Activated naive CD4-positive, alpha-beta T cell treated with anti-CD3 and anti-CD28 coated beads, Interleukin-2, amount 10 ng/mL, durations not matched to agents 7 days and 5 days (primary cell): ENCODE measurements at regions not wholly inside any gene's neighbourhood (a gene's known extent, or its start where the extent isn't known, plus 50 kb on each side); places are given as distances from the start of the nearest gene placed in this dataset.

ENCODE experiments used
- CTCF ChIA-PET: fragments of 350-600 bp; sonication (Branson Sonifier 250); formaldehyde crosslinking; loops from one replicate; lab custom pipeline; 2021; ENCODE audit warnings: antibody characterized with exemption; lab: Charles Lee
- DNase-seq: peaks from one replicate; pipeline ENCODE4 v3.0.0-alpha.2; 2020
- H3K27ac Mint-ChIP-seq: one replicate; pipeline ENCODE4 v1.8.0; 2021; ENCODE audit warnings: mild to moderate bottlenecking, moderate library complexity, mixed read lengths
- H3K27me3 Mint-ChIP-seq: one replicate; pipeline ENCODE4 v1.8.0; 2021; ENCODE audit warnings: mild to moderate bottlenecking, mixed read lengths
- H3K36me3 Mint-ChIP-seq: one replicate; pipeline ENCODE4 v1.8.0; 2021; ENCODE audit warnings: mixed read lengths
- H3K4me1 Mint-ChIP-seq: one replicate; pipeline ENCODE4 v1.8.0; 2021; ENCODE audit warnings: mixed read lengths
- H3K4me3 Mint-ChIP-seq: one replicate; pipeline ENCODE4 v1.8.0; 2021; ENCODE audit warnings: mild to moderate bottlenecking, moderate library complexity, mixed read lengths
- H3K9me3 Mint-ChIP-seq: one replicate; pipeline ENCODE4 v1.8.0; 2021; ENCODE audit warnings: mixed read lengths

- Mint-ChIP-seq H3K27ac (no peak overlapping the region), H3K36me3 (no peaks in the 10 kb centered on the region), H3K27me3 (no peaks in the 10 kb centered on the region), H3K4me1 (no peaks in the 10 kb centered on the region), H3K9me3 (no peaks in the 10 kb centered on the region), H3K4me3 (no peak overlapping the region)
- no peak for DNase-seq
- CTCF ChIA-PET, result interaction anchor here (0.6 to 1.2 kb wide), 2 partner anchors 294 to 1299 kb away, joined by 3 read pairs; no protein-coding TSS in a partner anchor
These were observed 118.2 kb upstream of the THBS1 start for GRCh38 chr15:39462691-39463090.

GRCh38 chr15:39465843-39466749 is 114.8 kb upstream of the THBS1 start:
- CTCF ChIA-PET, result no interaction called here

DNA sequence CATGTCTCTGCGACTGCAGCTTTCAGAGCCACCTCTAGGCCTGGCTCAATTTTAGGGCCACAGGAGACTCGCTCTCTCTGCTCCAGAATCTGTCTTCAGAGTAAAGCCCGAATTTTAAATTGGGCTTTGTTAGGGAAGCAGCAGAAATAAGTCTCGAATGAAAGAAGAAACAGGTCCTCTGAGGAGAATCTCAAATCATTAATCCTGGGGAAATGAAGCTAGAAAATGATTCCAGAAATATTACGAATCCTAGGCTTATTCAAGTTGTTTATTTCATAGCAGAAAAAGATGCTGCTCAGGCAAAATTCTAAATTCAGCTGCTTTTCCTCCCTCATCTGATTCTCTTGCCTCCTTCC is 114.2 kb upstream of the THBS1 start:
- H3K4me1 Mint-ChIP-seq, result no peaks in the 10 kb centered on the region
- no peak overlapping the region for H3K27ac Mint-ChIP-seq
- H3K4me3 Mint-ChIP-seq, result no peak overlapping the region
- peaks cover 4% of the 10 kb centered on the region for H3K27me3 Mint-ChIP-seq
- DNase-seq, result no peak
- no peaks in the 10 kb centered on the region for H3K9me3 Mint-ChIP-seq
- no peaks in the 10 kb centered on the region for H3K36me3 Mint-ChIP-seq
- CTCF ChIA-PET, result no interaction called here

More at GRCh38 chr15:39465843-39466749, 114.8 kb upstream of the THBS1 start:
- Mint-ChIP-seq H3K36me3 (no peaks in the 10 kb centered on the region), H3K4me1 (no peaks in the 10 kb centered on the region), H3K9me3 (no peaks in the 10 kb centered on the region), H3K27me3 (peaks cover 4% of the 10 kb centered on the region), H3K27ac (no peak overlapping the region), H3K4me3 (no peak overlapping the region)
- no peak for DNase-seq

DNA sequence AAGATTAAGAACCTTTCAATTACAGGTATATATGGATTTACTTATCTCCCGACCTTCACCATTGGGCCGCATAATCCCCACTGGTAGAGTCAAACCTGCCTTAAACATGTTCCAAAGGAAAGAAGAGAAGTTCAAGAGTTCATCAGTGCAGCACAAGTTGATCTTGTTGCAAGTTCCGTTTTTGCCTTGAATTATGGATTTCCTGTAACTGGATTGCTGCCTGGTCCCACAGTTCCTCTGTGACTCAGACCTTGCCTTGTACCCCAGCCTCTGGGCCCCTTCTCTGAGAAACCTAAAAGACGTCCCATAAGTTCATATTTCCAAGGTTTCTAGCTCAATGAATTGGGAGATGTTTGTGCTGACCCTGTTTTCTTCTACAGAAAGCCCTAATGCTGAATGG is 112.5 kb upstream of the THBS1 start:
- no peaks in the 10 kb centered on the region for H3K9me3 Mint-ChIP-seq
- DNase-seq, result no peak
- no peaks in the 10 kb centered on the region for H3K4me1 Mint-ChIP-seq
- no peak overlapping the region for H3K4me3 Mint-ChIP-seq
- no peaks in the 10 kb centered on the region for H3K36me3 Mint-ChIP-seq
- peaks cover 4% of the 10 kb centered on the region for H3K27me3 Mint-ChIP-seq
- CTCF ChIA-PET, result interaction anchor here (1.1 kb wide), 1 partner anchor 1048 kb away, joined by 3 read pairs; no protein-coding TSS in a partner anchor
- no peak overlapping the region for H3K27ac Mint-ChIP-seq

GRCh38 chr15:39468828-39469227 is 112.1 kb upstream of the THBS1 start:
- H3K27ac Mint-ChIP-seq, result no peak overlapping the region

DNA sequence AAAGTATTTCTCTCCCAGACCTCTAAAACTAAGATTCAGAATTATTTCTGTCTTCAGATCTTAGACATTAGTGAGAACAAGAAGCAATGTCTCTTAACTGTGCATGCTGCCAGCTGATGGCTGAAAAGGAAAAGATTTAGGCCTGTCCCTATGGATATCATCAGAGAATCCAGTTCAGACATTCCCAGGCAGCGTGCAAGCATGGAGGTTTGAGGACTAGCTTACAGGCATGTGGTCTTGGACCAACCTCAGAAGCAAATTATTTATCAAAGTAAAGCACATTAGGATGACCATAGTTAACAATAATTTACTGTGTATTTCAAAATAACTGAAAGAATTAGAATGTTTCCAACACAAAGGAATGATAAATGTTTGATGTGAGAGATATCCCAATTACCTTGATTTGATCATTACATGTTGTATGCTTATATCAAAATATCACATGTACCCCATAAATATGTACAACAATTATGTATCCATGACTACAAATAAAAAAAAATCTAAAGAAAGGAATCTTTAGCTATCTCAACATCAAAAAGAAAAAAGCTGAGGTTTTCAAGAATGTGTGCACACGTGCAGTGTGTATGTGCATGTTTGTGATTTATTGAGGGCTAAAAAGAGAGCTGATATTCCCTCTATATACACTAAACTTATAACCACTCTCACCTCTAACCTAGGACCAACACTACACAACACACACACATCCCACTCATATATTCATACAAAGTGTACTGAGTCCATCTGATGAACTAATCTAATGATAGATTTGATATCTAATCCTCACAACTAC is 108.9 kb upstream of the THBS1 start:
- H3K27me3 Mint-ChIP-seq, result peaks cover 4% of the 10 kb centered on the region
- H3K27ac Mint-ChIP-seq, result no peak overlapping the region
- no peak overlapping the region for H3K4me3 Mint-ChIP-seq
- no peaks in the 10 kb centered on the region for H3K4me1 Mint-ChIP-seq
- H3K9me3 Mint-ChIP-seq, result no peaks in the 10 kb centered on the region
- CTCF ChIA-PET, result no interaction called here
- no peaks in the 10 kb centered on the region for H3K36me3 Mint-ChIP-seq
- no peak for DNase-seq

More at GRCh38 chr15:39468828-39469227, 112.1 kb upstream of the THBS1 start:
- Mint-ChIP-seq H3K36me3 (no peaks in the 10 kb centered on the region), H3K4me3 (no peak overlapping the region), H3K27me3 (peaks cover 4% of the 10 kb centered on the region), H3K9me3 (no peaks in the 10 kb centered on the region), H3K4me1 (no peaks in the 10 kb centered on the region)
- no peak for DNase-seq
- CTCF ChIA-PET, result interaction anchor here (1.1 kb wide), 1 partner anchor 1049 kb away, joined by 3 read pairs; no protein-coding TSS in a partner anchor

GRCh38 chr15:39472621-39473297 is 108.1 kb upstream of the THBS1 start:
- no peaks in the 10 kb centered on the region for H3K4me1 Mint-ChIP-seq

GRCh38 chr15:39473298-39473947 is 107.5 kb upstream of the THBS1 start:
- no peaks in the 10 kb centered on the region for H3K4me1 Mint-ChIP-seq
- H3K9me3 Mint-ChIP-seq, result no peaks in the 10 kb centered on the region
- peaks cover 4% of the 10 kb centered on the region for H3K27me3 Mint-ChIP-seq
- H3K36me3 Mint-ChIP-seq, result no peaks in the 10 kb centered on the region
- no peak overlapping the region for H3K4me3 Mint-ChIP-seq
- DNase-seq, result no peak
- CTCF ChIA-PET, result interaction anchor here (1.0 kb wide), 1 partner anchor 23 kb away, joined by 3 read pairs; no protein-coding TSS in a partner anchor
- no peak overlapping the region for H3K27ac Mint-ChIP-seq

More at GRCh38 chr15:39472621-39473297, 108.1 kb upstream of the THBS1 start:
- H3K36me3 Mint-ChIP-seq, result no peaks in the 10 kb centered on the region
- H3K27ac Mint-ChIP-seq, result no peak overlapping the region
- no peak for DNase-seq
- peaks cover 4% of the 10 kb centered on the region for H3K27me3 Mint-ChIP-seq
- CTCF ChIA-PET, result interaction anchor here (1.0 kb wide), 1 partner anchor 22 kb away, joined by 3 read pairs; no protein-coding TSS in a partner anchor
- H3K4me3 Mint-ChIP-seq, result no peak overlapping the region
- no peaks in the 10 kb centered on the region for H3K9me3 Mint-ChIP-seq

- no peak overlapping the region for H3K4me3 Mint-ChIP-seq
- H3K4me1 Mint-ChIP-seq, result no peaks in the 10 kb centered on the region
- CTCF ChIA-PET, result no interaction called here
- peaks cover 4% of the 10 kb centered on the region for H3K27me3 Mint-ChIP-seq
- H3K27ac Mint-ChIP-seq, result no peak overlapping the region
- no peak for DNase-seq
- no peaks in the 10 kb centered on the region for H3K36me3 Mint-ChIP-seq
- H3K9me3 Mint-ChIP-seq, result no peaks in the 10 kb centered on the region
These were observed 106.2 kb upstream of the THBS1 start for GRCh38 chr15:39474657-39475056.

DNA sequence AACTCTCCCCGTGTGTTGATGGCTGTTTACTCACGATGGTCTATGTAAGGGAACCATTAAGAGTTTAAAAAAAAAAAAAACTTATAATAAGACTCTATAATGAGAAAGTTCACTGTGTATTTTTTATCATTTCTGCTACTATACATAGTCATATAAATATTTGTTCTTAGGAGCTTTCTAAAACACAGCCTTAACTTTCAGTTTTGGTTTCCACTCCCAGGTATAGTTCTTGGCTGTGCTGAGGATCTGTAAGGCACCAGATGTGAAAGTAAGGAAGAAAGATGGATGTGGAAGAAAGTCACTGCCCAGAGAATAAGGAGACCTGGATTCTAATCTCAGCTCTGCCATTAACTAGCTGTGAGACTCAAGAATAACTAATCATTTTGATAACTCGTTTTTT is 101.9 kb upstream of the THBS1 start:
- no peaks in the 10 kb centered on the region for H3K27me3 Mint-ChIP-seq
- no peak overlapping the region for H3K4me3 Mint-ChIP-seq
- no peaks in the 10 kb centered on the region for H3K9me3 Mint-ChIP-seq
- DNase-seq, result no peak
- no peak overlapping the region for H3K27ac Mint-ChIP-seq
- H3K4me1 Mint-ChIP-seq, result no peaks in the 10 kb centered on the region
- no peaks in the 10 kb centered on the region for H3K36me3 Mint-ChIP-seq
- CTCF ChIA-PET, result no interaction called here

DNA sequence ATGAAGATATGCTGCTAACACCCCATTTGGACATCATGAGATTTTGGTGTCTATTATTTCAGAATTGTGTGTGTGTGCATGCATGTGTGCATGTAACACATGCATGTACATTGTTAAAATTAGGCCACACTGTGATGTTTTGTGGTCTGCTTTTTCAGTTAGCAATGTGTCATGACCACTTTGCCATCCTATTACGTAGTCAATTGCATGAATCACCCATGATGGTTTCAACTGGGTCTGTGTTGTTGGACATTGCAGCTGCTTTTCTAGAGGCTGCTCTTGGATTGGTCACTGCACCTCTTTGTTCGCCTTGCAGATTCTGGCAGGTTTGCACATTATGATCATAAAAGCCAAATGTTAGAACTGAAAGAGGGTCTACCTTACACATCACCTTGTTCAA is 101.0 kb upstream of the THBS1 start:
- CTCF ChIA-PET, result no interaction called here
- Mint-ChIP-seq H3K27me3 (no peaks in the 10 kb centered on the region), H3K27ac (no peak overlapping the region), H3K36me3 (no peaks in the 10 kb centered on the region), H3K4me1 (no peaks in the 10 kb centered on the region), H3K4me3 (no peak overlapping the region), H3K9me3 (no peaks in the 10 kb centered on the region)
- no peak for DNase-seq

- Mint-ChIP-seq H3K27ac (no peak overlapping the region), H3K9me3 (no peaks in the 10 kb centered on the region), H3K27me3 (no peaks in the 10 kb centered on the region), H3K4me1 (no peaks in the 10 kb centered on the region), H3K36me3 (no peaks in the 10 kb centered on the region), H3K4me3 (no peak overlapping the region)
- CTCF ChIA-PET, result no interaction called here
- no peak for DNase-seq
These were observed 98.4 kb upstream of the THBS1 start for GRCh38 chr15:39482459-39482858.

GRCh38 chr15:39486621-39487457 is 94.0 kb upstream of the THBS1 start:
- CTCF ChIA-PET, result no interaction called here
- H3K4me1 Mint-ChIP-seq, result no peaks in the 10 kb centered on the region
- H3K9me3 Mint-ChIP-seq, result no peaks in the 10 kb centered on the region
- H3K36me3 Mint-ChIP-seq, result no peaks in the 10 kb centered on the region
- DNase-seq, result no peak
- H3K27ac Mint-ChIP-seq, result no peak overlapping the region
- no peaks in the 10 kb centered on the region for H3K27me3 Mint-ChIP-seq
- H3K4me3 Mint-ChIP-seq, result no peak overlapping the region
